ENCODE measurements at regions not wholly inside any gene's neighbourhood (a gene's known extent, or its start where the extent isn't known, plus 50 kb on each side); places are given as distances from the start of the nearest gene placed in this dataset.

DNA sequence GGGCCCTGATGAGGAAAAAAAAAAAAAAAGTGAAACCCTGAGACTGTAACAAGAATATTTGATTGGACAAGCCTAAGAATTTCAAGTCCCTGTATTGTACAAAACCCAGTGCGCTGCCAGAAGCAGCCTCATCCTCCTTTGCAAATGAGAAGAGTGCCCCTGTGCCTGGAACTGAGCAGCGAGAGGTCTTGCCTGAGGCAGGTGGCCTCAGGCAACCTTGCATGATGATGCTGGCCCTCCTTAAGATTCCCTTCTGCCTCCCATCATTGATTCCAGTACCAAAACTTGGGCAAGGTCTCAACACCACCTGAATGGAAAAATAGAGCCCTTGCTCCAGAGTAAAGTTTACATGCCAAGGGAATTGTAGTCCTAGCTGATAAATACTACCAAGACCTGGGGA lies 129.6 kb upstream of the RAB4A start:
- TF ChIP-seq, protein P1, sequence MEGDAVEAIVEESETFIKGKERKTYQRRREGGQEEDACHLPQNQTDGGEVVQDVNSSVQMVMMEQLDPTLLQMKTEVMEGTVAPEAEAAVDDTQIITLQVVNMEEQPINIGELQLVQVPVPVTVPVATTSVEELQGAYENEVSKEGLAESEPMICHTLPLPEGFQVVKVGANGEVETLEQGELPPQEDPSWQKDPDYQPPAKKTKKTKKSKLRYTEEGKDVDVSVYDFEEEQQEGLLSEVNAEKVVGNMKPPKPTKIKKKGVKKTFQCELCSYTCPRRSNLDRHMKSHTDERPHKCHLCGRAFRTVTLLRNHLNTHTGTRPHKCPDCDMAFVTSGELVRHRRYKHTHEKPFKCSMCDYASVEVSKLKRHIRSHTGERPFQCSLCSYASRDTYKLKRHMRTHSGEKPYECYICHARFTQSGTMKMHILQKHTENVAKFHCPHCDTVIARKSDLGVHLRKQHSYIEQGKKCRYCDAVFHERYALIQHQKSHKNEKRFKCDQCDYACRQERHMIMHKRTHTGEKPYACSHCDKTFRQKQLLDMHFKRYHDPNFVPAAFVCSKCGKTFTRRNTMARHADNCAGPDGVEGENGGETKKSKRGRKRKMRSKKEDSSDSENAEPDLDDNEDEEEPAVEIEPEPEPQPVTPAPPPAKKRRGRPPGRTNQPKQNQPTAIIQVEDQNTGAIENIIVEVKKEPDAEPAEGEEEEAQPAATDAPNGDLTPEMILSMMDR (IDR thresholded peaks at IDR 0.05), result no peak
- H4K20me1 ChIP-seq (ENCODE audit: insufficient read depth, low read length), result no peaks in the 10 kb centered on the region
- no peak overlapping the region for H3K27ac ChIP-seq (ENCODE audit: low read depth in 1 of 2, low read length in 2 of 2)
- DNase-seq, result no peak
- H2AFZ ChIP-seq (ENCODE audit: insufficient read depth, low read depth, low read length, poor library complexity, severe bottlenecking), result no peak overlapping the region
- H3K4me1 ChIP-seq (ENCODE audit: control insufficient read depth in 1 of 2, insufficient read depth in 2 of 2, low read length in 2 of 2), result peaks cover 21 to 38% of the 10 kb centered on the region in 2 donors
- H3K79me2 ChIP-seq (ENCODE audit: insufficient read depth, low read length), result no peaks in the 10 kb centered on the region
- intact Hi-C loops (cut with micrococcal nuclease), result no loop called here
- H3K4me3 ChIP-seq (replicated peaks in 1 of 3; ENCODE audit: low read depth in 2 of 3, low read length in 3 of 3), result no peak overlapping the region
- no peak overlapping the region for H3K27ac Mint-ChIP-seq
- WGBS (ENCODE audit: insufficient coverage), result 100% methylated on average over 1 of the region's 2 CpGs
- peaks cover 0 to 4% (median 2%) of the 10 kb centered on the region in 3 donors for H3K27me3 Mint-ChIP-seq (ENCODE audit: low read depth in 3 of 3)
- H3K9me3 ChIP-seq (replicated peaks in 1 of 2; ENCODE audit: control insufficient read depth in 1 of 2, insufficient read depth in 1 of 2, low read length in 2 of 2), result no peaks in the 10 kb centered on the region
- peaks cover 0 to 2% of the 10 kb centered on the region in 2 donors for H3K36me3 Mint-ChIP-seq
- H3K4me1 Mint-ChIP-seq, result peaks cover 29% of the 10 kb centered on the region
- peaks cover 0 to 2% (median 0%) of the 10 kb centered on the region in 7 donors for H3K9me3 Mint-ChIP-seq
- no peak overlapping the region for H3K4me2 ChIP-seq (replicated peaks; ENCODE audit: extremely low read depth, low read length, poor library complexity, severe bottlenecking)
- peaks cover 0 to 1% of the 10 kb centered on the region in 2 donors for H3K27me3 ChIP-seq (ENCODE audit: control insufficient read depth in 2 of 2, insufficient read depth in 2 of 2, low read length in 2 of 2)
- H3K4me3 Mint-ChIP-seq, result no peak overlapping the region
- H3K9ac ChIP-seq (ENCODE audit: insufficient read depth, low read length, poor library complexity, severe bottlenecking), result no peak overlapping the region
- no peaks in the 10 kb centered on the region for H3K36me3 ChIP-seq (replicated peaks in 1 of 2; ENCODE audit: control insufficient read depth in 1 of 2, insufficient read depth in 2 of 2, low read length in 2 of 2)

- no peak overlapping the region for H3K27ac ChIP-seq (ENCODE audit: low read depth in 1 of 2, low read length in 2 of 2)
- H3K9me3 Mint-ChIP-seq, result peaks cover 0 to 2% (median 0%) of the 10 kb centered on the region in 7 donors
- H3K36me3 Mint-ChIP-seq, result peaks cover 2 to 5% of the 10 kb centered on the region in 2 donors
- H4K20me1 ChIP-seq (ENCODE audit: insufficient read depth, low read length), result no peaks in the 10 kb centered on the region
- no peak overlapping the region for H3K4me2 ChIP-seq (replicated peaks; ENCODE audit: extremely low read depth, low read length, poor library complexity, severe bottlenecking)
- intact Hi-C loops (cut with micrococcal nuclease), result no loop called here
- peaks cover 0 to 6% (median 4%) of the 10 kb centered on the region in 3 donors for H3K27me3 Mint-ChIP-seq (ENCODE audit: low read depth in 3 of 3)
- TF ChIP-seq, protein P1 (IDR thresholded peaks at IDR 0.05), result no peak
- H3K4me3 ChIP-seq (replicated peaks in 1 of 3; ENCODE audit: low read depth in 2 of 3, low read length in 3 of 3), result no peak overlapping the region
- H3K79me2 ChIP-seq (ENCODE audit: insufficient read depth, low read length), result no peaks in the 10 kb centered on the region
- H3K9ac ChIP-seq (ENCODE audit: insufficient read depth, low read length, poor library complexity, severe bottlenecking), result no peak overlapping the region
- H3K4me1 Mint-ChIP-seq, result peaks cover 24% of the 10 kb centered on the region
- H3K4me3 Mint-ChIP-seq, result no peak overlapping the region
- no peak overlapping the region for H3K27ac Mint-ChIP-seq
- whole genome bisulfite sequencing (ENCODE audit: insufficient coverage), result 100% methylated on average over 4 of the region's 5 CpGs
- no peaks in the 10 kb centered on the region for H3K9me3 ChIP-seq (replicated peaks in 1 of 2; ENCODE audit: control insufficient read depth in 1 of 2, insufficient read depth in 1 of 2, low read length in 2 of 2)
- H3K36me3 ChIP-seq (replicated peaks in 1 of 2; ENCODE audit: control insufficient read depth in 1 of 2, insufficient read depth in 2 of 2, low read length in 2 of 2), result no peaks in the 10 kb centered on the region
- H3K27me3 ChIP-seq (ENCODE audit: control insufficient read depth in 2 of 2, insufficient read depth in 2 of 2, low read length in 2 of 2), result peaks cover 0 to 7% of the 10 kb centered on the region in 2 donors
- H2AFZ ChIP-seq (ENCODE audit: insufficient read depth, low read depth, low read length, poor library complexity, severe bottlenecking), result no peak overlapping the region
- peaks cover 15 to 32% of the 10 kb centered on the region in 2 donors for H3K4me1 ChIP-seq (ENCODE audit: control insufficient read depth in 1 of 2, insufficient read depth in 2 of 2, low read length in 2 of 2)
- DNase-seq, result no peak
Observed at GRCh38 chr1:229141689-229142377, 129.1 kb upstream of the RAB4A start.

Measured in CD14-positive monocyte (primary cell).